ENCODE measurements at regions not wholly inside any gene's neighbourhood (a gene's known extent, or its start where the extent isn't known, plus 50 kb on each side); places are given as distances from the start of the nearest gene placed in this dataset.

DNA sequence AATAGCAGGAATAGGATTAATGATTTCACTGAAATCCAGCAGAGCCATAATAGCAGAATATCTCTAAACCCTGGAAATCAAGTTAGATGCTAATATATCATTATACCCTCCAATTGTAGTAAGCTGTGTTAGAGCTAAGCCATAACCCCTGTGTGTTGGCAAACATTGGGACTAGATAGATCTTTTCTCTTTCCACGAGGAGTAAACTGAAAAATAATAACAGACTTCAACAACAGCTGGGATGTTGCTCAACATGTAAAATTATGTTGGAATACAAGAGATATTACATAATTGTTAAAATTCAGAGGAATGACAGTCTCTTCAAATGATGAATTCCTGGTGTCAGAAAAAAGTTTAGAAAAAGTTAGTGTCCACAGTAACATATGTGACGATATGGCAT lies 383.8 kb downstream of the SNAPC1 start:
- no peak for DNase-seq (ENCODE audit: low spot score)

DNA sequence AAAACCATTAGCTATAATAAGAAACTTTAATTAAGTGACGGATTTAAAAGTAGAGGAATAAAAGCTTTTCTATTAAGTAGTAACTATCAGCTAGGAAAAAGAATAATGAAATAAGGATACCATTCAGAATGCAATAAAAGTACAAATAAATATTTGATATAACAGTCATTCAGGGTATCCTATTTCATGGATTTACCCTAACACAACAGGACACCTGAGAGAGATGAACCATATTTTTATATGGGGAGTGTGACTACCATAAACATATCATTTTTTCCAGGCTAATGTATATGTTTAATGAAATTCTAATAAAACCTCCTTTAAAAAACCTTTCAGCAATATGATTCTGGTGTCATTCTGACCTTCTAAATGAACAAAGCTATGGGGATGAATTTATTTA lies 393.8 kb downstream of the SNAPC1 start:
- DNase-seq (ENCODE audit: low spot score), result no peak

DNA sequence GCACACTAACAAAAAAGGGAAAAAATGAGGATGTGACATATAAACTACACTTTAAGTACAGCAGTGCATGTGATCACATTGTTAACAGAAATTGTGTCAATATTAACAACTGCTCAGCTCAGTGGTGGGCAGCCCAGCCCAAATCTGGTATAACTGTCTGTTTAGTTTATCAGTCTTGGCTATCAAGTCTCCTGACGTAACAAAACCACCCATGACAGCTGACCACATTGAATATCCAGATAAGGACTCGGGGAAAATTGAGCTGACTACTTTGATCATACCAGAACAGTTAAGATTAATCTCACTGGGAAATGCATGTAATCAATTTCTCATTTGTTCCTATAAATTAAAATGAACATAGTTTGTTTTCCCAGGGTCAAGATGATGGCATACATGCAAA lies 396.6 kb downstream of the SNAPC1 start:
- no peak for DNase-seq (ENCODE audit: low spot score)

GRCh38 chr14:62159314-62159713 lies 397.1 kb downstream of the SNAPC1 start:
- DNase-seq (ENCODE audit: low spot score), result no peak

DNA sequence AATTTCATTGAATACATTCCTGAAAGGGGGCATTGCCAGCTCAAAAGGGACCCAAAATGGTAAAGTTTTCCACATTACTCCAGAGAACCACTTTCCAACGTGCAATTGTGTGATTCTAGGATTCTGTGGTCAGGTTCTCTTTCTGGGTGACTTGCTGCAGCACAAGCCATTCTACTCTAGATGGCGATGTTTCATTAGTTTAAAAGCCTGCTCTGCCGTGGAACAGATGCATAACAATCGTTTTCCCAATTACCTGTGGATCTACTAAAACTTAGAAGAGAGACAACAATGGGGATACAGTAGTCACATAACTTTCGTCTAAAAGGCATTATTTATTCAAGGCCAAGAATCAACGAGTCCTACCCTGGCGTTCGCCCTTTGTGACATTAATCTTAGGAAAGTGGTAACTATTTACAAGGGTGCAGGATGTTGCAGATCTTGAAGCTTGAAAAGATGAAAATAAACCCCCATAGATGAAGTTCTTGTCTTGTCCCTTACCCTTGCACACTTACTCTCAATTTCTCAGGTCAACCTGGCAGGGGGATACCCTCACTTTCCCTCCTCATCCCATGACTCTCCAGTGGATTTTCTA lies 400.9 kb downstream of the SNAPC1 start:
- DNase-seq (ENCODE audit: low spot score), result peak; percentile 6

- no peak for DNase-seq (ENCODE audit: low spot score)
Observed at GRCh38 chr14:62168564-62169155, 406.4 kb downstream of the SNAPC1 start.

GRCh38 chr14:62179367-62180018 lies 417.3 kb downstream of the SNAPC1 start:
- peak; percentile 9 for DNase-seq (ENCODE audit: low spot score)

DNA sequence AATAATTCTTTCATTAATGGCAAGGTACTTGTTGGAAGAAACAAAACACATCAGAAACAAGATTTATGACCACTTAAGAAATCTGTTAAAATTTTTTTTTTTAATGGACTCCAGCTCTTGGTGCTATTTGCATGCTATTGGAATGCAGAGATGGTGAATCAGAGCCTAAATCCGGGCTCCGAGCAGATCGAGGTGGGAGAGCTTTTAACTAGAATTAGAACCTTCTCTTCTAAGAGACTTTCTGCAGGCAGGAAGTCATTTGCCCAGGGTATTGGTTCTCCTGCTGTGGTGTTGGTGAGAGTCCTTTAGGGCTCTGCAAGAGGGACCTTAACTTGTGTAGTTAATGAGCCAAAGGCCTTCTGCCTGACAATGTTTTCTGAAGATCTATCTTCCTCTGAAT lies 419.4 kb downstream of the SNAPC1 start:
- DNase-seq (ENCODE audit: low spot score), result no peak

- no peak for DNase-seq (ENCODE audit: low spot score)
Observed at GRCh38 chr14:62185078-62185477, 422.9 kb downstream of the SNAPC1 start.

GRCh38 chr14:62187265-62187664 lies 425.0 kb downstream of the SNAPC1 start:
- DNase-seq (ENCODE audit: low spot score), result no peak

- no peak for DNase-seq (ENCODE audit: low spot score)
Observed at GRCh38 chr14:62189698-62190097, 427.5 kb downstream of the SNAPC1 start.

DNA sequence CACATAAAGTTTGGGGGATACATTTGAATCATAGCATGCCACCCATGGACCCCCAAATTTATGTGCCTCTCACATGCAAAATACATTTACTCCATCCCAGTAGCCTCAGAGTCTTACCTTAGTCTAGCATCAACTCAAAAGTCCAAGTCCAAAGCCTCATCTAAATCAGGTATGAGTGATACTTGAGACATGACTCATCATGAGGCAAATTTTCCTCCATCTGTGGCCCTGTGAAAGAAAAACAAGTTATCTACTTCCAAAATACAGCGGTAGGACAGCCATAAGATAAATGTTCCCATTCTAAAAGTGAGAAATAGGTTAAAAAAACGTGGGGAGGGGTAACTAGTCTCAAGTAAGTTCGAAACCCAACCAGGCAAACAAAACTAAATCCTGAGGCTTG lies 444.2 kb downstream of the SNAPC1 start:
- DNase-seq (ENCODE audit: low spot score), result no peak

DNA sequence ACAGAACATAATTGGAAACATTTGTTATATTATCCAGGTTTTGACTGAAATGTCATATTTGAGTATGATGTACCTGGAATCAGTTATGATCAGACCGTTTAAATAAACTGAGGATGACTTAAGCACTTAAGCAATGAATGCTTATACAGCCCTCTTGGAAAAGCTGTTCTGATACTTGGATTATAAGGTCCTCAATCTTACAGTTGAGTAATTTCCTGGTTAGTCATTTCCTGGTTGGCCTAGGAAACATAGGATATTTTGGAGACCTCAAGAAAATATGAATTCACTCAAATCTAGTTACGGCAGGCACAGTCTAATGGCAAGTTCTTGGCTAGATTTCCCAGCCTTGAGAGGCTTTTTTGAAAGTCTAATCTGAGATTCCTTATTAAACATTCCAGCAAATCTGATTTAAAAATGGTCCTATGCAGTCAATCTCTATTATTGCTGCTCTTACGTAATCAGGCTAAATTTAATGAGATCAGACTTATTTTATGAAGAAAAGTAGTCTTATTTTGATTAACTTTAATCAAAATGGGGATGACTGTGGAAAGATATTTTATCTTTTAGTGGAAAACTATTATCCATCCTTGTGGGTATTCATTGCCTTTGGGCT lies 447.2 kb downstream of the SNAPC1 start:
- no peak for DNase-seq (ENCODE audit: low spot score)

DNA sequence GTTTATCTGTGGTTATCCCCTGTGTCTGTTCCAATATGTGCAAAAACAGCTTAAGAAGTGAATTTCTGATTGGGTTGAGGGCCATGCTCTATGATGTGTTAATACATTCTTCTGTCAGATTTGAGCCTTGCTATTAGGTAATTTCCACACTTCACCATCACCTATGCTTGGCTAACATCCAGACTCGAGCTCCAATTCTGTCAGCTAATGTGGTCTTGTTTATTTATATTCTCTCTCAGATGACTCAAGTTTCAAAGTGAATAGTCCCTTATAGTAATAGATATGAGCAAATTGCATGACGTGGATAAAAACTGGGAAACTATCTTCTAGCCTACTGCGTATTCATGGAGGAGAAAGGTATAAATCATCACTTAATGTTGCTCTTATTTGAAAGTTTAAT lies 451.3 kb downstream of the SNAPC1 start:
- no peak for DNase-seq (ENCODE audit: low spot score)

DNA sequence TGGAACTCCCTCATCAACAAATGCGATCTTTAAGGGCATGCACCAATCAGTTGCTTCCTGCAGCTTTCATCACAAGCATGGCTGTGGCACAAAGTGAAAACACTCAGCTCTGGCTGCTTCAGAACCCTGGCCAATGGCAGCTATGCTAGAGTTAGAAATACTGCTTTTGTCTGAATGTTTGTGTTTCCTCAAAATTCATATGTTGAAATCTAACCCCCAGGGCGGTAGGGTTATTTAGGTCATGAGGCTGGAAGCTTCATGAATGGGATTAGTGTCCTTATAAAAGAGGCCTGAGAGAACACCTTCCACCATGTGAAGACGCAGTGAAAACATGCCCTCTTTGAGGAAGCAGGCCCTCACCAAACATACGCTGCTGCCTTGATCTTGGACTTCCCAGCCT lies 453.9 kb downstream of the SNAPC1 start:
- DNase-seq (ENCODE audit: low spot score), result no peak

DNA sequence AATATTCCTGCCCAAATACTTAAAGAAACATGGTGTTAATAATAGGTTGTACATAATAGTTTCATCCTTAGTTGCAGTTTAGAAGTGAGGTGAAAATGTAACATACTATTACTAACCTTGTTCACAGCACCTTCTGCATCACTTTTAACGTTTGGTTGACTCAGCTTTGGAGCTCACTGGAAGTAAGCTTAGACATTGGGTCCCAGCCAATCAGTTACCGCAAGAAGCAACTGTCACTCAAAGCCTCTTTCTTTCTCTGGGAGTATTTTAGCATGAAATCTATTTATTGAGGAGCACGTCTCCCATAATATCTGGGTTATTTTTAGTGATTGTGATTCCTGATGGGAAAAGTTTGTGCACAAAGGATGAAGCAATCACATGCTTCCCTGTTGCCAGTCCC lies 472.6 kb downstream of the SNAPC1 start:
- DNase-seq (ENCODE audit: low spot score), result no peak

DNA sequence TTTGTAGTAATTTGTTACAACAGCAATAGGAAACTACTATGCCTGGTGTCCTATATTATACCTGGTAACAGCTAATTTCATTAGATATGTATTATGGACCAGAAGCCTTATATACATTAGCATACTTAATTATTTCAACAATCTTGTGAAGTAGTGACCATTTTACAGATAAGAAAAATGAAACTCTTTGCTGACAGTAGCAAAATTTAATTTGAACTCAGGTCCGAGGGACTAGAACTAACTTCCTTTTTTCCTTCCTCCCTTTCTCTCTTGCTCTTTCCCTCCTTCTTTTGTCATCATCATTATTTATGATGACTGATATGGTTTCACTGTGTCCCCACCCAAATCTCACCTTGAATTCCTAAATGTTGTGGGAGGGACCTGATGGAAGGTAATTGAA lies 482.0 kb downstream of the SNAPC1 start:
- no peak for DNase-seq (ENCODE audit: low spot score)

DNA sequence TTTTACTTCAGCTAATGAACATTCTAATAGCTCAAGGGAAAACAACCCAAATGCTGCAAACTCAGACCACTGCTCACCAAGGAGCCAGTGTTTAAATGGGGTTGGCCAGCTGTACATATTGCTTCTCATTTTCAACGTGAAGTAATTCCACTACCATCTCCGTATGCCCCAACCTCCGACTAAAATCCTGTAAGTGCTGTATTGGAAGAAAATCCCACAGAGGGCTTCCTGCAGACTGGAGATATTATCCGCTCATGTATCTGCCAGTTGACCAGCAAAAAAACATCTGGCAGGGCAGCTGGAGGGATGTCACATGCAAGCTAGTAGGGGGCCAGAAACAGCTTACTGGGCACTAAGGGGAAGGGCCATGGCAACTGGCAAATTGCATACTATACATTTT lies 485.0 kb downstream of the SNAPC1 start:
- no peak for DNase-seq (ENCODE audit: low spot score)

- DNase-seq (ENCODE audit: low spot score), result no peak
Observed at GRCh38 chr14:62251237-62251636, 489.0 kb downstream of the SNAPC1 start.

- DNase-seq (ENCODE audit: low spot score), result no peak
Observed at GRCh38 chr14:62253171-62253570, 491.0 kb downstream of the SNAPC1 start.

- no peak for DNase-seq (ENCODE audit: low spot score)
Observed at GRCh38 chr14:62253911-62254310, 491.7 kb downstream of the SNAPC1 start.

- no peak for DNase-seq (ENCODE audit: low spot score)
Observed at GRCh38 chr14:62269204-62269603, 507.0 kb downstream of the SNAPC1 start.

DNA sequence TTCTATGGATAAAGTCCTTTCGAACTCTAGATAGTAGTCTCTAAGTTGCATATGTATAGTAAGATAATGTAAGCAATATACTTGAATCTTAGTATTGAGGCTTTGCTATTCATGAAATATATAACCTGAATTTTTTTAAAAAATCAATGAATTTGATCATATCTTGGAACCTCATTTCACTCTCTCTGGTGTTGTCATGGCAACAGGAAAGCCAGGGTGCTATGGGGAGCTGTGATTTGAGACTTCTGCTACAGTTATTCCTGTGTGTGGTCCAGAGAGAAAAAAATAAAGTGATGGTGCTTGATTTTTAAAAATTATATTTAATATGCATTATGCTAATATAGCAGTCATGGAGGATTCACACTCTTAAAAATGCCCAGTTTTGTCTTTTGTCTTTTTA lies 508.0 kb downstream of the SNAPC1 start:
- no peak for DNase-seq (ENCODE audit: low spot score)

Data from CD4-positive, alpha-beta T cell treated with Interleukin-15 for 4 hours (primary cell).